Uterus (tissue), 2 donors: ENCODE measurements at regions not wholly inside any gene's neighbourhood (a gene's known extent, or its start where the extent isn't known, plus 50 kb on each side); places are given as distances from the start of the nearest gene placed in this dataset.

Source experiments
- CTCF ChIP-seq, 4 experiments: fragments of 200-600 bp in 2 of 4; fragments of 450-650 bp in 2 of 4; sonication (generic) in 2 of 4; IDR thresholded peaks; one replicate each; pipeline ENCODE4 v1.5.1; 2016 to 2019; ENCODE audit warnings: antibody characterized with exemption in 4 of 4, mild to moderate bottlenecking in 2 of 4, moderate library complexity in 1 of 4
- POLR2A ChIP-seq, 2 donors: fragments of 450-650 bp; IDR thresholded peaks; one replicate each; pipeline ENCODE4 v1.6.1; 2016; ENCODE audit warnings: antibody characterized with exemption in 2 of 2, mild to moderate bottlenecking in 1 of 2, moderate library complexity in 1 of 2

GRCh38 chr18:78630356-78630755 lies 349.3 kb upstream of the SALL3 start:
- TF ChIP-seq CTCF (IDR thresholded peaks at IDR 0.05), result no peak
- TF ChIP-seq POLR2A (IDR thresholded peaks at IDR 0.05), result no peak
